ENCODE measurements at regions not wholly inside any gene's neighbourhood (a gene's known extent, or its start where the extent isn't known, plus 50 kb on each side); places are given as distances from the start of the nearest gene placed in this dataset.

DNA sequence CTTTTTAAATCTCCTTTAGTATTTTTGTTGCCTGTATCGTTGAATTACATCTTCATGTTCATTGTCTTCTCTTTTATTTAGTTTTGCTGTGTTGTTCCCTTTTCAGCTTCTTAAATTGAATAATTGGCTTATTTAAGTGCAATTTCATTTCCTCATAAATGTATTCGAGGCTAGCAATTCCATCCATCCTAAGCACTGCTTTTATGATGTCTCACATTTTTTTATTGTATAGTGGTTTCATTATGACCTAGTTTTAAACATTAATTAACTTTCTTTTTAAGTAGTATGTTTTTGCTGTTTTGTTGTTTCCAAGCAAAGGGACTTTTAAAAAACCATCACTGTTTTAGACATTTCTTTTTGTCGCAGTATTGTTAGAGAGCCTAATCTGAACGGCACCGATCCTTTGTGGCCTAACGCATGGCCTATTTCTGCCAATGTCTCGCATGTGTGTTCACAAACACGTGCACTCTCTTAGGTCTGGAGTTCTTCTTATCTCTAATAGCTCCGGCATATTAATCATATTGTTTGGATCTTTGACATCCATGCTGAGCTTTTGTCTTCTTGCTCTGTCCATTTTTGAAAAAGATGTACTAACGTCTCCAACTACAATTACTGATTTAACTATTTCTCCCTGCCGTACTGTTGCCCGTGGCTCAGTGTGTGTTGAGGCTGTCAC, 59.6 kb upstream of the ZNF516 start:
- TF ChIP-seq POLR2A (IDR thresholded peaks at IDR 0.05; ENCODE audit: low read length) (no peak), GATA1 (IDR thresholded peaks at IDR 0.05; ENCODE audit: low read depth, low read length) (no peak)
